Suprapubic skin (tissue), 4 donors: ENCODE measurements at regions not wholly inside any gene's neighbourhood (a gene's known extent, or its start where the extent isn't known, plus 50 kb on each side); places are given as distances from the start of the nearest gene placed in this dataset.

Source experiments
- POLR2A ChIP-seq, 2 donors: fragments of 450-650 bp; IDR thresholded peaks; one replicate each; pipeline ENCODE4 v1.6.1; 2017; ENCODE audit warnings: antibody characterized with exemption in 2 of 2, mild to moderate bottlenecking in 2 of 2, moderate library complexity in 2 of 2
- POLR2AphosphoS5 ChIP-seq, 3 donors: sonication (generic); formaldehyde crosslinking; IDR thresholded peaks; one replicate each; pipeline ENCODE4 v1.6.1; 2017; ENCODE audit warnings: antibody characterized with exemption in 3 of 3
- TF ChIP-seq, protein P1 (sequence below), 2 donors: fragments of 200-600 bp in 1 of 2; fragments of 450-650 bp in 1 of 2; sonication (generic) in 1 of 2; IDR thresholded peaks; one replicate each; pipeline ENCODE4 v1.5.1; 2016 to 2019; ENCODE audit warnings: antibody characterized with exemption in 2 of 2, mild to moderate bottlenecking in 1 of 2, moderate library complexity in 1 of 2

DNA sequence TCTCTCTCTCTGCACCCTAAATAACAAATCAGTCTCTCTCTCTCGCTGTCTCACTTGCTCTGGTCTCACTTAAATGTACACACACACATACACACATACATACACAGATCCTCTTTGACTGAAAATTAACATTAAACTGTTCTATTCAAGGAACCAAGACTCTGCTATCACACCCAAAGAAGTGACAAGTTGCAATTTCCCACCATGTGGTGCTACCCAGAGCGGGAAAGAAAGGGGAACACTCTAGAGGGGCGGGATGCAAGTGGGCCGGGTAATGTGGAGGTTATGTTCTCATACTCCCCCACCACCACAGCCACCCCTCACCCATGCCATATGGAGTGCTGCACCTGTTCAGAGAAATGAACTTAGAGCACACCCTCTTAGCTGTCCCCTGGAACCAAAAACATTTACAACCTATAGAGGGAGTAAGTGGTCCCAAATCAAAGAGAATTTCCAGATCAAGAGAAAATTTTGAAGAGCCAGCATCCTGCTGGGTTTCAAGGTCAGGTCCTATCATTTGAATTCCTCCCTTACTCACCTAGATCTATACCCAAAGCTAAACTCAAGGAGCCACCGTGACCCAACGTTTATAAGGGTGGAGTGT is 319.4 kb downstream of the BRINP2 start:
- TF ChIP-seq POLR2A (IDR thresholded peaks at IDR 0.05) = no peak
- TF ChIP-seq, protein P1, sequence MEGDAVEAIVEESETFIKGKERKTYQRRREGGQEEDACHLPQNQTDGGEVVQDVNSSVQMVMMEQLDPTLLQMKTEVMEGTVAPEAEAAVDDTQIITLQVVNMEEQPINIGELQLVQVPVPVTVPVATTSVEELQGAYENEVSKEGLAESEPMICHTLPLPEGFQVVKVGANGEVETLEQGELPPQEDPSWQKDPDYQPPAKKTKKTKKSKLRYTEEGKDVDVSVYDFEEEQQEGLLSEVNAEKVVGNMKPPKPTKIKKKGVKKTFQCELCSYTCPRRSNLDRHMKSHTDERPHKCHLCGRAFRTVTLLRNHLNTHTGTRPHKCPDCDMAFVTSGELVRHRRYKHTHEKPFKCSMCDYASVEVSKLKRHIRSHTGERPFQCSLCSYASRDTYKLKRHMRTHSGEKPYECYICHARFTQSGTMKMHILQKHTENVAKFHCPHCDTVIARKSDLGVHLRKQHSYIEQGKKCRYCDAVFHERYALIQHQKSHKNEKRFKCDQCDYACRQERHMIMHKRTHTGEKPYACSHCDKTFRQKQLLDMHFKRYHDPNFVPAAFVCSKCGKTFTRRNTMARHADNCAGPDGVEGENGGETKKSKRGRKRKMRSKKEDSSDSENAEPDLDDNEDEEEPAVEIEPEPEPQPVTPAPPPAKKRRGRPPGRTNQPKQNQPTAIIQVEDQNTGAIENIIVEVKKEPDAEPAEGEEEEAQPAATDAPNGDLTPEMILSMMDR (IDR thresholded peaks at IDR 0.05) = no peak
- no peak for TF ChIP-seq POLR2AphosphoS5 (IDR thresholded peaks at IDR 0.05)
